ENCODE measurements at regions not wholly inside any gene's neighbourhood (a gene's known extent, or its start where the extent isn't known, plus 50 kb on each side); places are given as distances from the start of the nearest gene placed in this dataset.

GRCh38 chr2:19746137-19746600 is 155.6 kb downstream of the TTC32 start:
- no peak overlapping the region for H3K4me3 ChIP-seq (ENCODE audit: low read depth, low read length)
- TF ChIP-seq, protein P1, sequence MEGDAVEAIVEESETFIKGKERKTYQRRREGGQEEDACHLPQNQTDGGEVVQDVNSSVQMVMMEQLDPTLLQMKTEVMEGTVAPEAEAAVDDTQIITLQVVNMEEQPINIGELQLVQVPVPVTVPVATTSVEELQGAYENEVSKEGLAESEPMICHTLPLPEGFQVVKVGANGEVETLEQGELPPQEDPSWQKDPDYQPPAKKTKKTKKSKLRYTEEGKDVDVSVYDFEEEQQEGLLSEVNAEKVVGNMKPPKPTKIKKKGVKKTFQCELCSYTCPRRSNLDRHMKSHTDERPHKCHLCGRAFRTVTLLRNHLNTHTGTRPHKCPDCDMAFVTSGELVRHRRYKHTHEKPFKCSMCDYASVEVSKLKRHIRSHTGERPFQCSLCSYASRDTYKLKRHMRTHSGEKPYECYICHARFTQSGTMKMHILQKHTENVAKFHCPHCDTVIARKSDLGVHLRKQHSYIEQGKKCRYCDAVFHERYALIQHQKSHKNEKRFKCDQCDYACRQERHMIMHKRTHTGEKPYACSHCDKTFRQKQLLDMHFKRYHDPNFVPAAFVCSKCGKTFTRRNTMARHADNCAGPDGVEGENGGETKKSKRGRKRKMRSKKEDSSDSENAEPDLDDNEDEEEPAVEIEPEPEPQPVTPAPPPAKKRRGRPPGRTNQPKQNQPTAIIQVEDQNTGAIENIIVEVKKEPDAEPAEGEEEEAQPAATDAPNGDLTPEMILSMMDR (IDR thresholded peaks at IDR 0.05; ENCODE audit: low read depth, low read length) = no peak

DNA sequence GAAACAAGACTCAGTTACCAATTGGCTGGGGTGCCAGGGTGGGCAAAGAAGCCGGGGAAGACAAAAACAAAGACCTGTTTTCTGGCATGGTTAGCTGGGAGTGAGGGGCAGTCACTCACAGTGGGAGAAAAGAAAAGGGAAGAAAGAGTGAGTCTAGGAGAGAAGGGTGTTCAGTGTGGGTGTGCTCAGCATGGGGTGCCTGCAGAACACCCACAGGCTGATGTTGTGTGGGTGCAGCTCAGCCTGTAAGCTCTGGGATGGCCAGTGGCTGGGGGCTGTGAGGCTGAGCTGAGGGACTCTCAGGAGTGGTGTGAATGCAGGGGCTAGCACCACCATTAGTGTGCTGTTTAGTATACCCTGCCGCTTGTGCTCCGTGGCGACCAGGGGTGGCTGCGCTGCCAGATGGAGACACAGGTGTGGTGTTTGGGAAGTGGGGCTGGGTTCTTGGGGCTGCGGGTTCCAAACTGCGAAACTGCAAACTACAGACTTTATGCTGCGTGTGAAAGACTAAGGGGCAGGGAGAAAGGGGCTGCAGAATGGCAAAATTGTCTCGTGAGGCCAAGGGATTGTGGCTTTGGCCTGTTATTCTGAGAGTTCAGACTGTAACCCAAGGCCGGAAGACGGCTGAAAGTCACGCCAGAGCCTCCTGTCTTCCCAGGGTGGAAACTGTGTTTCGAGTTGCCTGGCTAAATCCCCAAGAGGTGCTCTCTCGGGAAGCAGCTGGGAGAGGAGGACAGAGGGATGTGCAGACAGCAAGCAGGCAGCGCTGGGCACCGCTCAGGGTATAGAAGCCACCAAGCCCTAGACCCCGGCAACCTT is 156.3 kb downstream of the TTC32 start:
- no peak overlapping the region for H3K4me3 ChIP-seq (ENCODE audit: low read depth, low read length)
- TF ChIP-seq, protein P1 (IDR thresholded peaks at IDR 0.05; ENCODE audit: low read depth, low read length) = no peak

DNA sequence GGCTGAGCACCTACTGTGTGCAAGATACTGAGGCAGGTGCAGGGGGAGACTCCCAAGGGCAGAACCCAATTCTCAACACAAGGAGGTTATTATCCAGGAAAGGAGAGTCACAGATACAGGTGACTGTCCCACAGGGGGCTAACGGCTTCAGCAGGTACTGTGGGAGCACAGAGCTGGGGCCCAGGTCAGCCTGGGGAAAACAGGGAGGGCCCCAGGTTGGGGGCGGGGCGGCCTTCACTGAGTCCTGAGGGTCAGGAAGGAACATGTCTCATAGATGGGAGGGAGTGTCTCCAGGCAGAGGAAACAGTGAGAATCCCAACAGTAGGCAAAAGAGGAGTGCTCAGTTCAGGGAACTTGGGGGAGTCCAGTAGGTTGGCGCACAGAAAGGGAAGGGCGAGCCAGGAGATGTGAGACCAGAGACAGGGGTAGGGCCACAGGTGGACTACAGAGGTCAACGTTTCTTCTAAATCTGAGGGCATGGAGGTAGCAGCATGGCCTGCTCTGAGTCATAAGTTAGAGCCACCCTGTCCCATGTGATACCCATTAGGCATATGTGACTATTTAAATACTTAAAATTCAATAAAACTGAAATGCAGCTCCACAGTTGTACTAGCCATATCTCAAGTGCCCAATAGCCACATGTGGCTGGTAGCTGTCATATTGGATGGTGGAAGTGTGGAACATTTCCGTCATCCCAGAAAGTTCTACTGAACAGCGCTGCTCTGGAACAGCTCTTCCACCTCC is 157.2 kb downstream of the TTC32 start:
- TF ChIP-seq, protein P1 (IDR thresholded peaks at IDR 0.05; ENCODE audit: low read depth, low read length) = no peak
- H3K4me3 ChIP-seq (ENCODE audit: low read depth, low read length) = no peak overlapping the region

DNA sequence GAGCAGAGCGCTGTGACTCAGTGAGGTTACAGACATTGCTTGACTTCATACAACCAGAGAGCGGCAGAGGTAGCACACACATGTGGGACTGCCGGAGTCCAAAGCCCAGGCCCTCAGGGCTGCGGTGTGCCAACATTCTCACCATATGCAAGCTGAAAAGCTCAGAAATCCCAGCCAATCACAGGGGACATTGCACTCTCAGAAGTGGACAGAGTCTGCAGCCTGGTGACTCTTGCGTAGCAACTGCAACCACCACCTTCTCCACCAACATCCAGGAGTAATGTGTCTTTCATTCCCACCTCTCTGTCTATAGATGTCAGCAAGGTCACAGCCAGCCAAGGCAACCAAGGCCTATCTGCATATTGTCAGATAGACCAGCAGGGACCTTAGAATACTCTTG is 158.1 kb downstream of the TTC32 start:
- H3K4me3 ChIP-seq (ENCODE audit: low read depth, low read length) = no peak overlapping the region
- TF ChIP-seq, protein P1 (IDR thresholded peaks at IDR 0.05; ENCODE audit: low read depth, low read length) = no peak

- no peak overlapping the region for H3K4me3 ChIP-seq (ENCODE audit: low read depth, low read length)
- TF ChIP-seq, protein P1 (IDR thresholded peaks at IDR 0.05; ENCODE audit: low read depth, low read length) = no peak
These were observed 158.9 kb downstream of the TTC32 start for GRCh38 chr2:19742872-19743271.

- H3K4me3 ChIP-seq (ENCODE audit: low read depth, low read length) = no peak overlapping the region
- TF ChIP-seq, protein P1 (IDR thresholded peaks at IDR 0.05; ENCODE audit: low read depth, low read length) = no peak
These were observed 162.5 kb downstream of the TTC32 start for GRCh38 chr2:19739256-19739655.

DNA sequence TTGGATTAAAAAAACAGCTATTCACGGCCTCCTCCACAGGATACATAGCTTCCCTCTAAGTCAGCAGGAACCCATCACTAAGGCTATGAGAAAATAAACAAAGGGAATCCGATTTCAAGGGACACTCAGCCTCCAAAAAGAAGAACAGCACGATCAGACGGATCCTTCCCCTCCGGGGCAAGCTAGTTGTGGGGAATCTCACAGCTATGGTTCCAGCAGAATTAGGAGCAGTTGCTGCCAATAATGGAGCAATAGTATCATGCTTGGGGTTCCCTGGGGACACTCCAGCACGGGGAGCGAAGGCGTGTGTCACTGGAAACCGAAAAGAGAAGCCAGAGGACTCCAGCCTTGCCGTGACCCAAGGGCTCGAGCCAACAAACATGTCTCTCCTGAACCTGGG is 163.1 kb downstream of the TTC32 start:
- TF ChIP-seq, protein P1 (IDR thresholded peaks at IDR 0.05; ENCODE audit: low read depth, low read length) = no peak
- no peak overlapping the region for H3K4me3 ChIP-seq (ENCODE audit: low read depth, low read length)

All from WI38 (cell line).